Endothelial cell of umbilical vein (primary cell): ENCODE measurements at regions not wholly inside any gene's neighbourhood (a gene's known extent, or its start where the extent isn't known, plus 50 kb on each side); places are given as distances from the start of the nearest gene placed in this dataset.

Experiments used
- BruUV-seq: library from RNA; stranded (reverse); fragments of 400-500 nt; replicated peaks from 2 replicates; lab custom pipeline; 2021; lab: Mats Ljungman, UMichigan
- CTCF ChIA-PET: fragments of 300-600, 350-600 bp; sonication (Branson Sonifier 250); formaldehyde crosslinking; loops from one replicate; lab custom pipeline; 2021; ENCODE audit warnings: antibody characterized with exemption, inconsistent platforms; lab: Charles Lee
- POLR2A ChIA-PET: fragments of 300-600, 350-600 bp; sonication (Branson Sonifier 250); formaldehyde crosslinking; loops from one replicate; lab custom pipeline; 2021; ENCODE audit warnings: antibody characterized with exemption, inconsistent platforms; lab: Charles Lee
- DNase-seq: peaks from one replicate; pipeline ENCODE4 v3.0.0-alpha.2; 2011; ENCODE audit warnings: low read depth, low spot score
- FAIRE-seq: peaks from 2 replicates; lab custom pipeline; 2011; peaks lifted over from hg19 to GRCh38; lab: Jason Lieb, UNC
- H2AFZ ChIP-seq: 2 replicates; pipeline ENCODE4 v1.6.0; 2012; ENCODE audit warnings: low read depth, low read length, control low read depth, inconsistent platforms
- H3K27ac ChIP-seq: 2 replicates; pipeline ENCODE4 v1.5.1; 2011; ENCODE audit warnings: low read depth, mild to moderate bottlenecking, control low read depth, low read length, moderate library complexity; ENCODE audit not compliant: insufficient read depth
- H3K27me3 ChIP-seq, 2 experiments: 2 replicates each; pipeline versions ENCODE4 v1.6.0 to v1.6.1; 2011; ENCODE audit warnings: low read length in 2 of 2, mixed read lengths in 1 of 2; ENCODE audit not compliant: control insufficient read depth in 2 of 2, insufficient read depth in 2 of 2
- H3K36me3 ChIP-seq, 2 experiments: 2 replicates in 1 of 2; 3 replicates in 1 of 2; pipeline ENCODE4 v1.5.1; 2011; ENCODE audit warnings: low read length in 2 of 2, mild to moderate bottlenecking in 1 of 2, moderate library complexity in 1 of 2; ENCODE audit not compliant: control insufficient read depth in 2 of 2, insufficient read depth in 2 of 2; ENCODE audit errors: extremely low read depth in 1 of 2
- H3K4me1 ChIP-seq: 3 replicates; pipeline ENCODE4 v1.5.1; 2011; ENCODE audit warnings: mild to moderate bottlenecking, low read length; ENCODE audit not compliant: control insufficient read depth, insufficient read depth; ENCODE audit errors: extremely low read depth
- H3K4me2 ChIP-seq: 2 replicates; pipeline ENCODE4 v1.6.1; 2011; ENCODE audit warnings: low read length, control low read depth, mixed read lengths; ENCODE audit not compliant: insufficient read depth
- H3K4me3 ChIP-seq, 3 experiments: fragments of 200-600 bp in 1 of 3; sonication (generic), shearing (Covaris generic) in 1 of 3; replicated peaks in 1 of 3; 2 replicates each; pipeline ENCODE4 v1.5.1; 2011 to 2016; ENCODE audit warnings: control low read depth in 3 of 3, low read length in 3 of 3, mild to moderate bottlenecking in 2 of 3, inconsistent platforms in 1 of 3, low read depth in 1 of 3, moderate library complexity in 1 of 3; ENCODE audit not compliant: insufficient read depth in 1 of 3
- H3K79me2 ChIP-seq: 2 replicates; pipeline ENCODE4 v1.6.0; 2012; ENCODE audit warnings: low read length, inconsistent platforms; ENCODE audit not compliant: control insufficient read depth, insufficient read depth
- H3K9ac ChIP-seq: replicated peaks from 2 replicates; pipeline ENCODE3; 2011; ENCODE audit warnings: low read length, control low read depth; ENCODE audit not compliant: insufficient read depth; ENCODE audit errors: extremely low read depth
- H3K9me1 ChIP-seq: replicated peaks from 3 replicates; pipeline ENCODE4 v1.6.0; 2011; ENCODE audit warnings: mild to moderate bottlenecking, low read length; ENCODE audit not compliant: control insufficient read depth, insufficient read depth; ENCODE audit errors: extremely low read depth
- H3K9me3 ChIP-seq: replicated peaks from 2 replicates; pipeline ENCODE4 v1.5.1; 2012; ENCODE audit warnings: low read length, inconsistent platforms; ENCODE audit not compliant: control insufficient read depth, insufficient read depth
- H4K20me1 ChIP-seq: replicated peaks from 2 replicates; pipeline ENCODE3; 2011; ENCODE audit warnings: mild to moderate bottlenecking, low read length; ENCODE audit not compliant: control insufficient read depth, insufficient read depth; ENCODE audit errors: extremely low read depth
- EZH2 ChIP-seq: IDR thresholded peaks from 2 replicates; pipeline ENCODE4 v1.6.1; 2012; ENCODE audit warnings: borderline replicate concordance, low read depth, mild to moderate bottlenecking, moderate library complexity, low read length, inconsistent platforms; ENCODE audit not compliant: severe bottlenecking
- FOS ChIP-seq: IDR thresholded peaks from 2 replicates; pipeline ENCODE4 v1.6.1; 2011; ENCODE audit warnings: mild to moderate bottlenecking, low read length, moderate library complexity, borderline replicate concordance; ENCODE audit not compliant: insufficient read depth
- GATA2 ChIP-seq: IDR thresholded peaks from 2 replicates; pipeline ENCODE4 v1.7.0; 2011; ENCODE audit warnings: low read depth, mild to moderate bottlenecking, moderate library complexity, mixed read lengths, low read length; ENCODE audit not compliant: insufficient read length, insufficient read depth
- JUN ChIP-seq: IDR thresholded peaks from 2 replicates; pipeline ENCODE4 v1.6.1; 2011; ENCODE audit warnings: borderline replicate concordance, low read depth; ENCODE audit not compliant: insufficient read length, insufficient read depth
- POLR2A ChIP-seq: IDR thresholded peaks from 2 replicates; pipeline ENCODE4 v1.6.1; 2012; ENCODE audit warnings: low read depth, mild to moderate bottlenecking, control low read depth, low read length
- POLR2AphosphoS5 ChIP-seq: IDR thresholded peaks from 2 replicates; pipeline ENCODE4 v1.6.1; 2012; ENCODE audit warnings: low read depth, mild to moderate bottlenecking, control low read depth, low read length, moderate library complexity; ENCODE audit not compliant: insufficient read depth
- dilution Hi-C: fragments of 300-500 bp; cut with MboI; formaldehyde crosslinking; loops from one replicate; pipeline ENCODE4 v1.15.0; 2019; ENCODE audit warnings: low sequenced_read_pairs; ENCODE audit not compliant: extremely low pct_ligation_motif_present
- intact Hi-C: fragments of 100-400 bp; cut with micrococcal nuclease; formaldehyde crosslinking; loops from one replicate; pipeline ENCODE4 v1.10.0; 2022
- TF ChIP-seq, protein P1 (sequence below), 2 donors: IDR thresholded peaks; 1 replicate in 1 of 2; 2 replicates in 1 of 2; pipeline ENCODE4 v1.5.1; 2011; ENCODE audit warnings: low read length in 2 of 2, mild to moderate bottlenecking in 2 of 2, moderate library complexity in 2 of 2, control low read depth in 1 of 2, inconsistent platforms in 1 of 2, low read depth in 1 of 2; ENCODE audit not compliant: insufficient read depth in 1 of 2; ENCODE audit errors: extremely low read depth in 1 of 2
- TF ChIP-seq, protein P2 (sequence below): IDR thresholded peaks from 2 replicates; pipeline ENCODE4 v1.6.1; 2011; ENCODE audit not compliant: insufficient read depth, insufficient read length

DNA sequence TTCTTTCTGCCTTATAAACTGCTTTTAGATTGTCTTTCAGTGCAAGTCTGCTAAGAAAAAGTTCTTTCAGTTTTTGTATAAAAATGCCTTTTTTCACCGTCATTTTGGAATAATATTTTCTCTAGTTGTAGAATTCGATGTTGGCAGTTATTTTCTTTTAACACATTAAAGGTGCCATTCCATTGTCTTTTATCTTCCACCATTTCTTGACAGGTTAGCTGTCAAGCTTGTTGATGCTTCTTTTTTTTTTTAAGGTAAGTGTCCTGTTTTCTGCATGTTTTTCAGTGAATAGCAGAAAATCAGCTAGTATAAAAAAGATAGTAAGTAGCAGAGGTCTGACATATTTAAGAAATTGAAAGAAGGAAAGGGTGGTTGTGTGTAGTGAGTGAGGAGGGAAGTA, 118.5 kb upstream of the NPFFR2 start:
- Histone ChIP-seq H3K9me1 (no peaks in the 10 kb centered on the region), H3K27me3 (no peaks in the 10 kb centered on the region), H3K4me2 (no peak overlapping the region), H3K79me2 (no peaks in the 10 kb centered on the region), H2AFZ (no peak overlapping the region), H3K4me1 (no peaks in the 10 kb centered on the region), H4K20me1 (no peaks in the 10 kb centered on the region), H3K4me3 (no peak overlapping the region), H3K27ac (no peak overlapping the region), H3K9me3 (no peaks in the 10 kb centered on the region), H3K9ac (no peak overlapping the region), H3K36me3 (no peaks in the 10 kb centered on the region)
- dilution Hi-C loops (no loop called here), intact Hi-C loops (no loop called here)
- FAIRE-seq: no peak
- CTCF ChIA-PET: no interaction called here
- DNase-seq: no peak
- TF ChIP-seq JUN (no peak), POLR2A (no peak)
- TF ChIP-seq, protein P1, sequence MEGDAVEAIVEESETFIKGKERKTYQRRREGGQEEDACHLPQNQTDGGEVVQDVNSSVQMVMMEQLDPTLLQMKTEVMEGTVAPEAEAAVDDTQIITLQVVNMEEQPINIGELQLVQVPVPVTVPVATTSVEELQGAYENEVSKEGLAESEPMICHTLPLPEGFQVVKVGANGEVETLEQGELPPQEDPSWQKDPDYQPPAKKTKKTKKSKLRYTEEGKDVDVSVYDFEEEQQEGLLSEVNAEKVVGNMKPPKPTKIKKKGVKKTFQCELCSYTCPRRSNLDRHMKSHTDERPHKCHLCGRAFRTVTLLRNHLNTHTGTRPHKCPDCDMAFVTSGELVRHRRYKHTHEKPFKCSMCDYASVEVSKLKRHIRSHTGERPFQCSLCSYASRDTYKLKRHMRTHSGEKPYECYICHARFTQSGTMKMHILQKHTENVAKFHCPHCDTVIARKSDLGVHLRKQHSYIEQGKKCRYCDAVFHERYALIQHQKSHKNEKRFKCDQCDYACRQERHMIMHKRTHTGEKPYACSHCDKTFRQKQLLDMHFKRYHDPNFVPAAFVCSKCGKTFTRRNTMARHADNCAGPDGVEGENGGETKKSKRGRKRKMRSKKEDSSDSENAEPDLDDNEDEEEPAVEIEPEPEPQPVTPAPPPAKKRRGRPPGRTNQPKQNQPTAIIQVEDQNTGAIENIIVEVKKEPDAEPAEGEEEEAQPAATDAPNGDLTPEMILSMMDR (IDR thresholded peaks at IDR 0.05; ENCODE audit: extremely low read depth in 1 of 2, insufficient read depth in 1 of 2, low read depth in 1 of 2, low read length in 2 of 2): no peak
- BruUV-seq: no TSS peak
- POLR2A ChIA-PET: no interaction called here

- no peak overlapping the region for H3K4me3 ChIP-seq
- no peaks in the 10 kb centered on the region for H3K27me3 ChIP-seq
- no peaks in the 10 kb centered on the region for H3K36me3 ChIP-seq
- TF ChIP-seq POLR2A: no peak
- TF ChIP-seq, protein P2, sequence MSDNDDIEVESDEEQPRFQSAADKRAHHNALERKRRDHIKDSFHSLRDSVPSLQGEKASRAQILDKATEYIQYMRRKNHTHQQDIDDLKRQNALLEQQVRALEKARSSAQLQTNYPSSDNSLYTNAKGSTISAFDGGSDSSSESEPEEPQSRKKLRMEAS: no peak
- TF ChIP-seq FOS: no peak
- TF ChIP-seq, protein P1 (IDR thresholded peaks at IDR 0.05; ENCODE audit: extremely low read depth in 1 of 2, insufficient read depth in 1 of 2, low read depth in 1 of 2, low read length in 2 of 2): no peak
- no peak for TF ChIP-seq GATA2
- TF ChIP-seq JUN: no peak
- TF ChIP-seq POLR2AphosphoS5: no peak
- no peak for TF ChIP-seq EZH2
- dilution Hi-C loops (no loop called here), intact Hi-C loops (no loop called here)
- H4K20me1 ChIP-seq: no peaks in the 10 kb centered on the region
- BruUV-seq: no TSS peak
- no peaks in the 10 kb centered on the region for H3K79me2 ChIP-seq
- H3K4me2 ChIP-seq: no peak overlapping the region
- H3K4me1 ChIP-seq: no peaks in the 10 kb centered on the region
- DNase-seq: no peak
- CTCF ChIA-PET: no interaction called here
- H3K9me3 ChIP-seq: no peaks in the 10 kb centered on the region
- no peaks in the 10 kb centered on the region for H3K9me1 ChIP-seq
- no peak overlapping the region for H2AFZ ChIP-seq
- H3K9ac ChIP-seq: no peak overlapping the region
- H3K27ac ChIP-seq: no peak overlapping the region
- POLR2A ChIA-PET: no interaction called here
- no peak for FAIRE-seq
These were observed 108.7 kb upstream of the NPFFR2 start for GRCh38 chr4:71923070-71923469.
